HEK293T (cell line): ENCODE measurements at regions not wholly inside any gene's neighbourhood (a gene's known extent, or its start where the extent isn't known, plus 50 kb on each side); places are given as distances from the start of the nearest gene placed in this dataset.

Experiments
- CTCF ChIA-PET: fragments of 350-600 bp; formaldehyde crosslinking; extraction: SDS; loops from one replicate; lab custom pipeline; 2021; ENCODE audit warnings: antibody characterized with exemption, inconsistent platforms; lab: Yijun Ruan, JAX
- POLR2A ChIA-PET: fragments of 350-600 bp; formaldehyde crosslinking; extraction: SDS; loops from one replicate; lab custom pipeline; 2020; ENCODE audit warnings: antibody characterized with exemption, inconsistent platforms; lab: Yijun Ruan, JAX
- DNase-seq: peaks from one replicate; pipeline ENCODE4 v3.0.0; 2012; ENCODE audit warnings: mixed read lengths; ENCODE audit errors: extremely low spot score
- ARNT ChIP-seq: fragments of 450-650 bp; IDR thresholded peaks from 2 replicates; pipeline ENCODE4 v1.6.1; 2017; ENCODE audit warnings: mild to moderate bottlenecking
- BHLHE40 ChIP-seq: fragments of 450-650 bp; IDR thresholded peaks from 2 replicates; pipeline ENCODE4 v1.6.1; 2016; ENCODE audit warnings: mild to moderate bottlenecking, moderate library complexity, borderline replicate concordance
- CTBP1 ChIP-seq: fragments of 450-650 bp; IDR thresholded peaks from 2 replicates; pipeline ENCODE4 v1.6.1; 2016; ENCODE audit warnings: borderline replicate concordance
- ELF4 ChIP-seq: fragments of 450-650 bp; IDR thresholded peaks from 2 replicates; pipeline ENCODE4 v1.6.1; 2017; ENCODE audit warnings: antibody characterized with exemption
- FOXA1 ChIP-seq: fragments of 450-650 bp; IDR thresholded peaks from 2 replicates; pipeline ENCODE4 v1.6.1; 2016; ENCODE audit warnings: mild to moderate bottlenecking
- FOXK2 ChIP-seq: fragments of 450-650 bp; IDR thresholded peaks from 2 replicates; pipeline ENCODE4 v1.6.1; 2016; ENCODE audit warnings: mild to moderate bottlenecking
- FOXM1 ChIP-seq: fragments of 450-650 bp; IDR thresholded peaks from 2 replicates; pipeline ENCODE4 v1.6.1; 2017; ENCODE audit warnings: mild to moderate bottlenecking, borderline replicate concordance
- HDGF ChIP-seq: fragments of 450-650 bp; IDR thresholded peaks from 2 replicates; pipeline ENCODE4 v1.6.1; 2017; ENCODE audit warnings: antibody characterized with exemption, borderline replicate concordance
- L3MBTL2 ChIP-seq: fragments of 450-650 bp; conservative IDR thresholded peaks from 2 replicates; pipeline ENCODE4 v1.6.1; 2016; ENCODE audit warnings: mild to moderate bottlenecking
- LEF1 ChIP-seq: fragments of 450-650 bp; IDR thresholded peaks from 2 replicates; pipeline ENCODE4 v1.6.1; 2017; ENCODE audit warnings: mild to moderate bottlenecking, borderline replicate concordance
- NFRKB ChIP-seq: fragments of 450-650 bp; IDR thresholded peaks from 2 replicates; pipeline ENCODE4 v1.6.1; 2016; ENCODE audit warnings: mild to moderate bottlenecking, moderate library complexity
- PKNOX1 ChIP-seq: fragments of 450-650 bp; IDR thresholded peaks from 2 replicates; pipeline ENCODE4 v1.6.1; 2016
- SP1 ChIP-seq: fragments of 450-650 bp; IDR thresholded peaks from 2 replicates; pipeline ENCODE4 v1.6.1; 2017
- SUZ12 ChIP-seq: fragments of 450-650 bp; IDR thresholded peaks from 2 replicates; pipeline ENCODE4 v1.6.1; 2016; ENCODE audit warnings: mild to moderate bottlenecking
- TARDBP ChIP-seq: fragments of 450-650 bp; IDR thresholded peaks from 2 replicates; pipeline ENCODE4 v1.6.1; 2016
- ZNF384 ChIP-seq: fragments of 450-650 bp; IDR thresholded peaks from 2 replicates; pipeline ENCODE4 v1.6.1; 2016

GRCh38 chr2:200185628-200186000 is 120.9 kb upstream of the SPATS2L start:
- TF ChIP-seq CTBP1 = no peak
- no peak for TF ChIP-seq ARNT
- no peak for TF ChIP-seq ZNF384
- no peak for TF ChIP-seq ELF4
- TF ChIP-seq BHLHE40 = no peak
- TF ChIP-seq NFRKB = no peak
- no peak for TF ChIP-seq SP1
- no peak for TF ChIP-seq FOXK2
- TF ChIP-seq SUZ12 = no peak
- TF ChIP-seq L3MBTL2 = no peak
- TF ChIP-seq FOXA1 = no peak
- no peak for TF ChIP-seq PKNOX1
- TF ChIP-seq HDGF = no peak
- no peak for TF ChIP-seq FOXM1
- TF ChIP-seq LEF1 = no peak
- no peak for TF ChIP-seq TARDBP
- CTCF ChIA-PET = interaction anchor here (0.6 kb wide), 1 partner anchor 215 kb away, joined by 3 read pairs; no protein-coding TSS in a partner anchor
- POLR2A ChIA-PET = no interaction called here
- DNase-seq = no peak

- POLR2A ChIA-PET = no interaction called here
- CTCF ChIA-PET = interaction anchor here (0.6 kb wide), 1 partner anchor 216 kb away, joined by 3 read pairs; no protein-coding TSS in a partner anchor
- DNase-seq = no peak
- TF ChIP-seq PKNOX1 (no peak), CTBP1 (no peak), ARNT (no peak), NFRKB (no peak), TARDBP (no peak), HDGF (no peak), SP1 (no peak), ZNF384 (no peak), BHLHE40 (no peak), ELF4 (no peak), LEF1 (no peak), FOXM1 (no peak), SUZ12 (no peak)
Measured at GRCh38 chr2:200186002-200186401, 120.5 kb upstream of the SPATS2L start.

DNA sequence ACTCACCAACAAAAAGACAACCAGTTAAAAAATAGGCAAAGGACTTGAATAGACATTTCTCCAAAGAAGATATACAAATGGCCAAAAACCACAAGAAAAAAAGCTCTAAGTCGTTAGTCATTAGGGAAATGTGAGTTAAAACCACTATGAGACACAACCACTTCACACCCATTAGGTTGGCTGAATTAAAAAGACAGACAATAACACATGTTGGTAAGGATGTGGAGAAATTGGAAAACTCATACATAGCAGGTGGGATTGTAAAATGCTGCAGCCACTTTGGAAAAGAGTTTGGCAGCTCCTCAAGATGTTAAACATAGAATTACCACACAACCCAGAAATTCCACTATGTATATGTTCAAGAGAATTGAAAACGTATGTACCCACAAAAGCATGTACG is 117.6 kb upstream of the SPATS2L start:
- no peak for TF ChIP-seq BHLHE40
- no peak for TF ChIP-seq SP1
- no peak for TF ChIP-seq LEF1
- TF ChIP-seq L3MBTL2 = no peak
- no peak for TF ChIP-seq SUZ12
- ChIA-PET CTCF (no interaction called here), POLR2A (no interaction called here)
- no peak for DNase-seq

DNA sequence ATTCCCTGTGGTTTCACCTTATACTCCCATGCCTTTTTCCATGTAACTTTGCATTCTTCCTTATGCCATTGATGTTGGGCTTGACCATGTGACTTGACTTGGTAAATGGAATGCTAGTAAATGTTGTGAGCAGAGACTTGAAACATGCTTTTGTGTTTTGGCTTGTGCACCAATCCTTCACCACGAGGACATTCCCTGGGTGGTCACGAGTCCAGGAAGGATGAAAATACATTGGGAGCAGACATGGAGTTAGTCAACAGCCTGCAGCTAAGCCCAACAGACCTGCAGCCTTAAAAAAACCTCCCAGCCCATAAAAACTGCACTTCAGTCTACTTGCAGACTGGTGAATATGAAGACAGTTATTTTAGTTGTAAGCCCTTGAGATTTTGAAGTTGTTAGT is 116.5 kb upstream of the SPATS2L start:
- ChIA-PET CTCF (no interaction called here), POLR2A (no interaction called here)
- no peak for DNase-seq
- TF ChIP-seq FOXM1 (no peak), LEF1 (no peak), ZNF384 (no peak), ARNT (no peak), FOXK2 (no peak), HDGF (no peak), FOXA1 (no peak), SUZ12 (no peak), ELF4 (no peak), NFRKB (no peak), SP1 (no peak), TARDBP (no peak), CTBP1 (no peak), BHLHE40 (no peak), PKNOX1 (no peak), L3MBTL2 (no peak)

DNA sequence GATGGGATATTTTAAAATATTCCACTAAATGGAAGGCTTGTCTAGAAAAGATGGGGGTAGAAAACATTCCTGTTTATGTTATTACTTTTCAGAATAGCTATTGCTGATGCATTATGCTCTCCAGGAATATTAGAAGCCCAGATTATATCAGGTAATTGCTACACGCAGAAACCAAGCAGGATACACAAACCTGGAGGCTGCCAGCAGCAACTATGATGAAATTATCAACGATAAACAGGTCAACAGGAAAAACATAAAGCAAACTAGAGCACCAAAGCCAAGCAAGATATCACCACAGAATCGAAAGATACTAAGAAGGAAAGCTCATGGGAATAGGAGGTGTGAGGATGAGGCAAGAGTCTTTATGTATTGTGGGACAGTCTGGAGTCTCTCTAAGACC is 113.2 kb upstream of the SPATS2L start:
- POLR2A ChIA-PET = no interaction called here
- TF ChIP-seq LEF1 (no peak), FOXK2 (no peak), L3MBTL2 (no peak), SP1 (no peak), ELF4 (no peak), FOXM1 (no peak), ARNT (no peak), TARDBP (no peak), FOXA1 (no peak), PKNOX1 (no peak), NFRKB (no peak), CTBP1 (no peak), BHLHE40 (no peak), HDGF (no peak), ZNF384 (no peak)
- no peak for DNase-seq
- CTCF ChIA-PET = no interaction called here

- POLR2A ChIA-PET = no interaction called here
Measured at GRCh38 chr2:200193791-200194190, 112.7 kb upstream of the SPATS2L start.

More at GRCh38 chr2:200193791-200194190, 112.7 kb upstream of the SPATS2L start:
- no peak for TF ChIP-seq SP1
- TF ChIP-seq PKNOX1 = no peak
- DNase-seq = no peak
- CTCF ChIA-PET = no interaction called here
